Fibroblast of lung (primary cell): ENCODE measurements at regions not wholly inside any gene's neighbourhood (a gene's known extent, or its start where the extent isn't known, plus 50 kb on each side); places are given as distances from the start of the nearest gene placed in this dataset.

ENCODE experiments used
- EZH2 ChIP-seq: IDR thresholded peaks from 2 replicates; pipeline ENCODE4 v1.5.1; 2012; ENCODE audit warnings: low read length, control low read depth, mild to moderate bottlenecking; ENCODE audit errors: missing control alignments
- TF ChIP-seq, protein P1 (sequence below), 2 donors: IDR thresholded peaks in 1 of 2; conservative IDR thresholded peaks in 1 of 2; 1 replicate in 1 of 2; 2 replicates in 1 of 2; pipeline ENCODE4 v1.5.1; 2011 to 2012; ENCODE audit warnings: low read length in 2 of 2, control low read depth in 1 of 2, inconsistent platforms in 1 of 2, low read depth in 1 of 2, mild to moderate bottlenecking in 1 of 2

DNA sequence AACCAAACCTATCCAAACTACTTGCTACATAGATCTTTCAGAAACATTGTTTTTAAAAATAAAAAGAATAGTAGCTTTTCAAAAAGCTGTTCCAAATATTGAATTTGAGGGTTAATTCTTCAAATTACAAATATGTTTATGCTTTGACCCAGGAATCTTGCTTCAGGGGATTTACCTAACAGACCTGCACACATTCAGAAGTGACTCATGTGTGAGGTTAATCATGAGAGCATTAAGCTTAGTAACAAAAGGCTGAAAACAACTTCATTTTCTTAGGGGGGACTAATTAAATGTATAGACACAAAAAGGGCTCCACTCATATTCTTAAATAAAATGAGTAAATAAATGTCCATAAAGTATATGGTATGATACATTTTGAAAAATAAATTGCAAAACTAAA is 672.4 kb upstream of the FLRT2 start:
- TF ChIP-seq, protein P1, sequence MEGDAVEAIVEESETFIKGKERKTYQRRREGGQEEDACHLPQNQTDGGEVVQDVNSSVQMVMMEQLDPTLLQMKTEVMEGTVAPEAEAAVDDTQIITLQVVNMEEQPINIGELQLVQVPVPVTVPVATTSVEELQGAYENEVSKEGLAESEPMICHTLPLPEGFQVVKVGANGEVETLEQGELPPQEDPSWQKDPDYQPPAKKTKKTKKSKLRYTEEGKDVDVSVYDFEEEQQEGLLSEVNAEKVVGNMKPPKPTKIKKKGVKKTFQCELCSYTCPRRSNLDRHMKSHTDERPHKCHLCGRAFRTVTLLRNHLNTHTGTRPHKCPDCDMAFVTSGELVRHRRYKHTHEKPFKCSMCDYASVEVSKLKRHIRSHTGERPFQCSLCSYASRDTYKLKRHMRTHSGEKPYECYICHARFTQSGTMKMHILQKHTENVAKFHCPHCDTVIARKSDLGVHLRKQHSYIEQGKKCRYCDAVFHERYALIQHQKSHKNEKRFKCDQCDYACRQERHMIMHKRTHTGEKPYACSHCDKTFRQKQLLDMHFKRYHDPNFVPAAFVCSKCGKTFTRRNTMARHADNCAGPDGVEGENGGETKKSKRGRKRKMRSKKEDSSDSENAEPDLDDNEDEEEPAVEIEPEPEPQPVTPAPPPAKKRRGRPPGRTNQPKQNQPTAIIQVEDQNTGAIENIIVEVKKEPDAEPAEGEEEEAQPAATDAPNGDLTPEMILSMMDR (conservative IDR thresholded peaks at IDR 0.05 in 1 of 2, IDR thresholded peaks at IDR 0.05 in 1 of 2; ENCODE audit: low read depth in 1 of 2, low read length in 2 of 2) = no peak
- no peak for TF ChIP-seq EZH2
